Mucosa of rectum (tissue), 2 donors: ENCODE measurements at regions not wholly inside any gene's neighbourhood (a gene's known extent, or its start where the extent isn't known, plus 50 kb on each side); places are given as distances from the start of the nearest gene placed in this dataset.

Experiments
- H3K27ac ChIP-seq, 2 donors: one replicate each; pipeline ENCODE4 v1.7.0; 2013; ENCODE audit warnings: inconsistent platforms in 2 of 2, low read depth in 2 of 2, low read length in 2 of 2
- H3K27me3 ChIP-seq, 2 donors: one replicate each; pipeline ENCODE4 v1.7.0; 2013; ENCODE audit warnings: low read length in 2 of 2; ENCODE audit not compliant: control insufficient read depth in 2 of 2, insufficient read depth in 2 of 2
- H3K36me3 ChIP-seq, 2 donors: one replicate each; pipeline ENCODE4 v1.7.0; 2013; ENCODE audit warnings: low read length in 2 of 2; ENCODE audit not compliant: control insufficient read depth in 2 of 2, insufficient read depth in 2 of 2
- H3K4me1 ChIP-seq, 2 donors: one replicate each; pipeline ENCODE4 v1.7.0; 2013; ENCODE audit warnings: low read length in 2 of 2, mild to moderate bottlenecking in 1 of 2; ENCODE audit not compliant: control insufficient read depth in 2 of 2, insufficient read depth in 2 of 2
- H3K4me3 ChIP-seq, 2 donors: one replicate each; pipeline ENCODE4 v1.7.0; 2013; ENCODE audit warnings: low read length in 2 of 2
- H3K9ac ChIP-seq, 2 donors: one replicate each; pipeline ENCODE4 v1.7.0; 2013; ENCODE audit warnings: low read length in 2 of 2, low read depth in 1 of 2, mild to moderate bottlenecking in 1 of 2
- H3K9me3 ChIP-seq, 2 donors: one replicate each; pipeline ENCODE4 v1.7.0; 2013; ENCODE audit warnings: low read length in 2 of 2; ENCODE audit not compliant: control insufficient read depth in 2 of 2
- donor health status: healthy.
- donor health status: Normal muscosa, but diverticular disease.

DNA sequence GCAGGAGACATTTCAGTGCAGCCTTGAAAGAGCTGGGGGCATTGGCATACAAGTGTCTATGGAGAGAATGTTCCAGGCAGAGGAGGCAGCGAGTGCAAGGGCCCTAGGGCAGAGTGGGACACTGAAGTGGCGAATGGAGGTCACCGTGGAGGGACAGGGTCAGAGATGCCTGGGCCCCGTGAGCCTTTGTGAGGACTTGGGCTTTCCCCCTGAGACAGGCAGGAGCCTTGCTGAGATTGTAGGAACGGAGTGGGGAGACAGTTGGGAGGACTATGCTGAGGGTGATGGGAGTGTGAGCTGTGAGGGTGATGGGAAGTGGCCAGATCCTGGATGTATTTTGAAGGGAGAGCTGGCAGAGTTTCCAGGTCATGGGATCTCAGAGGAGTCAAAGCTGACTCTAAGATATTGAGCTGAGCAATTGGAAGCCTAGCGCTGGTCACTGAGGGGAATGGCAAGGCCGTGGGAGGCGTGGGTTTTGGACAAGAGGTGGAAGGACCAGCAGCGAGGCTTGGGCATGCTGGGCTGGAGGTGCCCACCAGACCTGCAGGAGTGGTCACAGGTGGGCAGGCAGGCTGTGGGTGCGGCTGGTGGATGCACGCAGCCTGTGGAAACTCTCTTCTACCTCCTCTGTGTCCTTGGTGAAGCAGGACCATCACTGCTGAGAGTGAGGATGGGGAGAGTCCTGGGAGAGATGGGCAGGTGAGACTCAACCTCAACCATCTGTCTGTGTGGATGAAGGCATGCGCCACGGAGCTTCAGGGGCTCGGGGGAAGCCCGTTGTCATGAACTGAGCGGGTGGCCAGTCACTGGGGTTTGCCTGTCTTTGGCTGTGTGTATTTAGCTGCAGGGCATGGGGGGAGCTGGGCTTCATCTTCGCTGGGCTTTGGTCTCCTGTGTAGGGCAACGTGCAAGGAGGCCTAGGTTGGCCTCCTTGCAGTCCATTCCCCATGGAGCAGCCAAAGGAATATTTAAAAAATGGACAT is 241.2 kb upstream of the HS6ST1 start:
- Histone ChIP-seq H3K4me3 (no peak overlapping the region), H3K9me3 (no peaks in the 10 kb centered on the region), H3K36me3 (no peaks in the 10 kb centered on the region), H3K27me3 (no peaks in the 10 kb centered on the region), H3K9ac (no peak overlapping the region), H3K4me1 (peaks cover 0 to 2% of the 10 kb centered on the region in 2 donors), H3K27ac (no peak overlapping the region)

DNA sequence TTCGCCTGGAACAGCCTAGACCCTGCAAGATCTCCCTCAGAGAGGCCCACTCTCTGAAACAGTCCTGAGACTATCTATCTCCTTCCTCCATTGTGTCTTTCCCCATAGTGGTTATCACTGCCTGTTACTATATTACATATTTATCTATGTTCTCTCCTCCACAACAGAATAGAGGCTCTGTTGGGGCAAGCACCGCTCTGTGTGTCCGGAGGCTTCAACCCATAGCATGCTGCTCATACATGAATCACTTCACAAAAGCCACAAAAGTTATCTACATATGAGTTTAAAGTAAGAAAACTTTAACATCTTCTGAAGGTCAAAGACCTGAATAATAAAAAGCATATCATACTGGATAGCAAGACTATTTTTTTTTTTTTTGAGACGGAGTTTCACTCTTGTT is 242.1 kb upstream of the HS6ST1 start:
- H3K9me3 ChIP-seq, result no peaks in the 10 kb centered on the region
- no peak overlapping the region for H3K27ac ChIP-seq
- no peak overlapping the region for H3K9ac ChIP-seq
- no peak overlapping the region for H3K4me3 ChIP-seq
- no peaks in the 10 kb centered on the region for H3K27me3 ChIP-seq
- H3K36me3 ChIP-seq, result no peaks in the 10 kb centered on the region
- peaks cover 0 to 2% of the 10 kb centered on the region in 2 donors for H3K4me1 ChIP-seq

DNA sequence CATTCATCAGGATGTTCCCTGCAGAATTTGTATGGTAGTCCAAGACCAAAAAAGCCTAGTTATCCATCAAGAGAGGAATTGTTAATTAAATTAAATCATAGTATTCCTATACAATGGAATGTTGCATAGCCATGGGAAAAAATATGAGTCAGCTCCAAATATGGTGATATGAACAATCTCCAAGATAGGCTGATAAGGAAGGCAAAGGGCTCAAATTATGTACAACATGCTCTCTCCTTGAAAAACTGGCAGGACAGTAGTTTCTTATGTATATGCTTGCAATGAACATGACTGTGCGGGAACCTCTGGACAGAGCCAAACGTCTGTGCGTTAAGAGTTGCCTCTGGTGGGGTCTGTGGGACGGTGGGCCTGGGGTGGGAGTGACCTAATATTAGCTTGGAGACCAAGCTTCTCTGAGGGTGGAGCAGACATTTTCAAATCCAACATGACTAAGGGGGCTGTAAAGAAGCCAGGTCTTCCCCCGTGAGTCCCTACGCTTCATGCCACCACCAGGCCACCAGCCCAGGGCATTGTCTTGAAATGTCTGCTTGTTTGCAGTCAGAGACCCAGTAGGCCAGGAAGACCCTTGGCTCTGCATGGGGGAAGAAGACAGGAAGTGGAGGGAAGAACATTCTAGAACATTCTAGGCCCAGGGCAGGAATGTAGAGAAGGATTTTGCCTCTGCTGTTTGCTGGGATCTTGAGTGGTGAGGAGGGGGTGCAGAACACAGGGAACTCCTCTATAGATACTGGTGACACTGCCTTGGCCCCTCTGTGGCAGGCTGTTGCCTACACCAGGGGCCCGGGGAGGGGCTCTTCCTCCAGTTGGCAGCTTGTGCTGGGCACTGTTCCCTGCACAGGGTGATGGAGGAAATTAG is 244.0 kb upstream of the HS6ST1 start:
- Histone ChIP-seq H3K9ac (no peak overlapping the region), H3K4me1 (peaks cover 0 to 2% of the 10 kb centered on the region in 2 donors), H3K4me3 (no peak overlapping the region), H3K9me3 (no peaks in the 10 kb centered on the region), H3K36me3 (no peaks in the 10 kb centered on the region), H3K27ac (no peak overlapping the region), H3K27me3 (no peaks in the 10 kb centered on the region)

DNA sequence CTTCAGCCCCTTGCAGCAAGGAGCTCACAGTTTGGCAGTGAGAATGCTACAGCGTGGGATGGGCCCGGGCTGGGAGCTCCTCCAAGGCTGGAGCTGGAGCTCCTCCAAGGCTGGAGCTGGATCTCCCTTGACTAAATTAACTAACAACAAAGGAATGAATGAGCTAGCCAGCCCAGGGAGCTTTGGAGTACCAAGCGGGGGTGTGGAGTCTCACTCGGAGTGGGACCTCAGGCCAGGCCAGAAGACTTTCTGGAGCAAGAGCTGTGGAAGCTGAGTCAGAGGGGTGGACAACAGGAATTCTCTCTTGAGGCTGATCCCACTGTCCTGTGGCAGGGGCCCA is 244.7 kb upstream of the HS6ST1 start:
- Histone ChIP-seq H3K27ac (no peak overlapping the region), H3K27me3 (no peaks in the 10 kb centered on the region), H3K9ac (no peak overlapping the region), H3K36me3 (no peaks in the 10 kb centered on the region), H3K4me1 (peaks cover 0 to 2% of the 10 kb centered on the region in 2 donors), H3K4me3 (no peak overlapping the region), H3K9me3 (no peaks in the 10 kb centered on the region)

DNA sequence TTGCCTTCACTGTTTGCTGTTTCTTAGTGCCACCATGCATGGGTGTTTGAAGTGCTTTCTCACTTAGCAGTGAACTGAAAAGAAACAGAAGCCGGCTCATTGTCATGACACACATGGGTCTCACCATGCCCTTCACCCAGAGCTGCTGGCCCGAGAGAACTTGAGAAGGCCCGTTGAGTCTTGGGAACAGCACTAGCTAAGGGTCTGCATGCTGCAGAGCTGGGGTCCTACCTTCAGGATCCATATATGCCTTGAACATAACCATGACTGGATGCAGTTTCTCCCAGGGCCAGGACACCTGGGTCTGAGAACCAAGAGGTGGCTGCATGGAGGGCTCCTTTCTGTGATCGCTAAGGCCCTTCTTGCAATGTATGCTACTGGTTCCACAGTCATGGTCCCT is 245.5 kb upstream of the HS6ST1 start:
- no peak overlapping the region for H3K9ac ChIP-seq
- no peaks in the 10 kb centered on the region for H3K27me3 ChIP-seq
- H3K4me3 ChIP-seq, result no peak overlapping the region
- H3K27ac ChIP-seq, result no peak overlapping the region
- no peaks in the 10 kb centered on the region for H3K36me3 ChIP-seq
- H3K9me3 ChIP-seq, result no peaks in the 10 kb centered on the region
- H3K4me1 ChIP-seq, result peaks cover 0 to 2% of the 10 kb centered on the region in 2 donors

DNA sequence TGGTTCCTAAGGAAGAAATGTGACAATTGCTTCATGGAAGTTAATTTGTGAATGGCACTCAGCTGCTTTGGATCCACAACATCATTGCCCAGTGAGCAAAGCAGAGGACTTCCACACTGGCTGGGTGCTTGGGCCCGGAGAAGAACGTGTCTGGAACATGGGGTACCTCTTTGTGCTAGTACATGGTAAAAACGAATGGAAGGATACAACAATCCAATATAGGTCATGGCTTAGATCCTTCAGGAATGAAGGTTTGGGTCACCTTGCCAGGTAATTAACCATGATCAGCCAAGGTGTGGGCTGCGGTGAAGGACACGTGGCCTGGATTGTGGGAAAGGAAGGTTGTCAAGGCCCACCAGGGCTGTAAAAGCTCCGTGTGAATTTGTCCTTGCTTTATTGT is 245.9 kb upstream of the HS6ST1 start:
- Histone ChIP-seq H3K36me3 (no peaks in the 10 kb centered on the region), H3K9me3 (no peaks in the 10 kb centered on the region), H3K27me3 (no peaks in the 10 kb centered on the region), H3K9ac (no peak overlapping the region), H3K4me3 (no peak overlapping the region), H3K4me1 (peaks cover 0 to 2% of the 10 kb centered on the region in 2 donors), H3K27ac (no peak overlapping the region)

DNA sequence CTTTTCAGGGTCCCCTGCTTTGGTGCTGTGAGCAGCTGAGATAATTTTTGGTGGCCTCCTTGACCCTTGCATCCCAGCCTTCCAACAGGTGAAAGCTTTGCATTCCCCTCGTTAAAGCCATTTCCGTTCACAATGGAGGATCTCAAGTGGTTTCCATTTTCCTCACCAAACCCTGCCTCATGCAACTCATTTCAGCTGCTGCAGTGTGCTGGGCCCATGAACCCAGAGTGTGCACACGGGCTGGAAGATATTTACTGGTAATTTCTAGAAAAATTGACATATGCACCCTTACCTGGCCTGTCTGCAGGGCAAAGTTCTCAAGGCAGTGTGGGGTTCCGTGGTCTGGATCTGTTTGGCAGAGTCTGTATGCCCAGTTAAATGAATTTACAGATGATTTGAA is 246.8 kb upstream of the HS6ST1 start:
- no peaks in the 10 kb centered on the region for H3K9me3 ChIP-seq
- no peaks in the 10 kb centered on the region for H3K27me3 ChIP-seq
- H3K27ac ChIP-seq, result no peak overlapping the region
- H3K4me3 ChIP-seq, result no peak overlapping the region
- H3K4me1 ChIP-seq, result peaks cover 0 to 2% of the 10 kb centered on the region in 2 donors
- H3K9ac ChIP-seq, result no peak overlapping the region
- H3K36me3 ChIP-seq, result no peaks in the 10 kb centered on the region

DNA sequence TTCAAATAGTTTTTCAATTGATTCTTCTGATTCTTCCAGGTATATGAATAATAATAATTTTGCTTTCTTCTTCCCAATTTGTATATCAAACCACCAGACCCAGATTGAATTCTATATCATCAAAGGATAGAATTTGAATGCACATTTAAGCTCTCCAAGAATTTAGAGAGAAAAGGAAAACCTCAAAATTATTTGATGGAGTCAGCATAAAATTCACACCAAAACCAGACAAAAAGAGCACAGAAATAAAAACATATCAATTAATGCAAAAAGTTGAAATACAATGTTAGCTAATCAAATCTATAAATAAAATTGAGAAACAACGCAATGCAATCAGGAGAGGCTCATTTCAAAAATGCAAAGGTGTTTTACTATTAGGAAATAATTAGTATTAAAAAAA is 248.0 kb upstream of the HS6ST1 start:
- peaks cover 0 to 2% of the 10 kb centered on the region in 2 donors for H3K4me1 ChIP-seq
- H3K36me3 ChIP-seq, result no peaks in the 10 kb centered on the region

DNA sequence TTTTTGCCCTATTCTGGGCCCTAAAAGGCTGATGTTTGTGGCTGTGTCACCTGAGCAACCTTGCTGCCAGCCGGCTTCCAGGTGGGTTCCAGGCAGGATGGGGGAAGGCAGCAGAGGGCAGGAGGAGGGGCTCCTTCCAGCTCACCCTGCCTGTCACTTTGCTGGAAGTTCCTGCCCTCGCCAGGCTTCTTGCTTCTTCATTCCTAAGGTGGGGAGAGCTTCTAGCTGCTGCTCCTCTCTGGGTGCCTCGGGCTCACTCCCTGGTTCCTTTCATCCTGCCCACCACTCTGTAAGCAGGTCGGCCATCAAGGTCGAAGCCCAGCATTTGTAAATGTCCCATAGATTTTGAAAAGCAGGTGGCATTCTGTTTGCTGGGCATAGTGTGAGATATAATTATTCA is 249.4 kb upstream of the HS6ST1 start:
- Histone ChIP-seq H3K9me3 (no peaks in the 10 kb centered on the region), H3K4me3 (no peak overlapping the region), H3K27me3 (no peaks in the 10 kb centered on the region)

More for the DNA sequence above, 248.0 kb upstream of the HS6ST1 start:
- no peak overlapping the region for H3K9ac ChIP-seq
- H3K27ac ChIP-seq, result no peak overlapping the region
- H3K27me3 ChIP-seq, result no peaks in the 10 kb centered on the region
- H3K4me3 ChIP-seq, result no peak overlapping the region
- no peaks in the 10 kb centered on the region for H3K9me3 ChIP-seq

DNA sequence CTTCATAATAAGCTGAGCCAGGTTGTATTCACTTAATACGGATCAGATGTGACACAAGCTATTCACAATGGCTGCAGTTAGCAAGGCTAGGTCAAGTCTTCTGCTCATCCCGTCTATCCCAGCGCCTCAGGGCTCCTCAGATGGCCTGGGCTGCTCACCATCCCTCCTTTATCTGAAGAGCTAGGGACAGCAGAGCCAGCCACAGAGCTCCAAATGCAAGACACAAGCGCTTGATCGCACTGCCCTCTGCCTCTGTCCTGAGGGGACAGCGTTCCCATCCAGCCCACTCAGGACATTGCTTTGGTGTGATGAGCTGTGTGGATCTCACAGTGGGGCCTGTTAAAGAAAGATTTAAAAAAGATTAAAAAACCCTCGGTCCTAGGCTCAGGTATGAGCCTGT is 254.4 kb upstream of the HS6ST1 start:
- Histone ChIP-seq H3K4me1 (no peaks in the 10 kb centered on the region), H3K9me3 (no peaks in the 10 kb centered on the region), H3K36me3 (no peaks in the 10 kb centered on the region), H3K27ac (no peak overlapping the region), H3K4me3 (no peak overlapping the region), H3K9ac (no peak overlapping the region), H3K27me3 (no peaks in the 10 kb centered on the region)

More for the DNA sequence above, 249.4 kb upstream of the HS6ST1 start:
- Histone ChIP-seq H3K36me3 (no peaks in the 10 kb centered on the region), H3K4me1 (no peaks in the 10 kb centered on the region), H3K9ac (no peak overlapping the region), H3K27ac (no peak overlapping the region)
